Lower lobe of right lung (tissue), 2 donors: ENCODE measurements at regions not wholly inside any gene's neighbourhood (a gene's known extent, or its start where the extent isn't known, plus 50 kb on each side); places are given as distances from the start of the nearest gene placed in this dataset.

ENCODE experiments used
- ATAC-seq, 2 donors: fragments of 200-7000 bp; cut with Tn5 transposase; one replicate each; pipeline ENCODE4 v1.9.1; 2020 to 2022; ENCODE audit warnings: mild to moderate bottlenecking in 2 of 2, moderate library complexity in 2 of 2
- DNase-seq: peaks from one replicate; pipeline ENCODE4 v3.0.0-alpha.2; 2020
- H3K27ac ChIP-seq: fragments of 200-600 bp; one replicate; pipeline ENCODE4 v1.8.0; 2022
- H3K27me3 ChIP-seq: fragments of 200-600 bp; one replicate; pipeline ENCODE4 v1.8.0; 2022; ENCODE audit warnings: low read depth
- H3K36me3 ChIP-seq: fragments of 200-600 bp; one replicate; pipeline ENCODE4 v1.8.0; 2022; ENCODE audit warnings: mild to moderate bottlenecking
- H3K4me1 ChIP-seq: fragments of 200-600 bp; one replicate; pipeline ENCODE4 v1.8.0; 2022
- H3K4me3 ChIP-seq: fragments of 200-600 bp; one replicate; pipeline ENCODE4 v1.8.0; 2022; ENCODE audit warnings: mild to moderate bottlenecking
- H3K9me3 ChIP-seq: fragments of 200-600 bp; one replicate; pipeline ENCODE4 v1.8.0; 2022
- CTCF ChIP-seq: fragments of 200-600 bp; IDR thresholded peaks from one replicate; pipeline ENCODE4 v1.8.0; 2022; ENCODE audit warnings: antibody characterized with exemption, mild to moderate bottlenecking
- intact Hi-C: fragments of 100-400 bp; cut with DNase I; formaldehyde crosslinking; loops from one replicate; pipeline ENCODE4 v1.11.0; 2022
- donor health status: DM: no; HTN: yes; CAD: no; lungs with severe emphysema.

GRCh38 chr2:102939207-102939606, 177.4 kb downstream of the TMEM182 start:
- DNase-seq (no peak), ATAC-seq (no peak)
- H3K9me3 ChIP-seq, result peaks cover 2% of the 10 kb centered on the region
- no peaks in the 10 kb centered on the region for H3K36me3 ChIP-seq
- intact Hi-C loops, result no loop called here
- H3K27ac ChIP-seq, result no peak overlapping the region
- no peaks in the 10 kb centered on the region for H3K27me3 ChIP-seq
- TF ChIP-seq CTCF, result no peak
- H3K4me3 ChIP-seq, result no peak overlapping the region
- no peaks in the 10 kb centered on the region for H3K4me1 ChIP-seq

GRCh38 chr2:102940684-102941083, 178.9 kb downstream of the TMEM182 start:
- no peak for TF ChIP-seq CTCF
- H3K27me3 ChIP-seq, result no peaks in the 10 kb centered on the region
- intact Hi-C loops, result no loop called here
- H3K4me1 ChIP-seq, result no peaks in the 10 kb centered on the region
- no peaks in the 10 kb centered on the region for H3K36me3 ChIP-seq
- H3K4me3 ChIP-seq, result no peak overlapping the region
- DNase-seq (no peak), ATAC-seq (no peak)
- peaks cover 2% of the 10 kb centered on the region for H3K9me3 ChIP-seq
- no peak overlapping the region for H3K27ac ChIP-seq

GRCh38 chr2:102942107-102942506, 180.3 kb downstream of the TMEM182 start:
- intact Hi-C loops, result no loop called here
- Histone ChIP-seq H3K27me3 (no peaks in the 10 kb centered on the region), H3K4me3 (no peak overlapping the region), H3K4me1 (no peaks in the 10 kb centered on the region), H3K9me3 (peaks cover 2% of the 10 kb centered on the region), H3K36me3 (no peaks in the 10 kb centered on the region), H3K27ac (no peak overlapping the region)
- ATAC-seq (no peak), DNase-seq (no peak)
- TF ChIP-seq CTCF, result no peak

- TF ChIP-seq CTCF, result no peak
- H3K27me3 ChIP-seq, result no peaks in the 10 kb centered on the region
- H3K36me3 ChIP-seq, result no peaks in the 10 kb centered on the region
- peaks cover 2% of the 10 kb centered on the region for H3K9me3 ChIP-seq
- no peak overlapping the region for H3K27ac ChIP-seq
- DNase-seq (no peak), ATAC-seq (no peak)
- H3K4me3 ChIP-seq, result no peak overlapping the region
- H3K4me1 ChIP-seq, result no peaks in the 10 kb centered on the region
- intact Hi-C loops, result no loop called here
Measured at GRCh38 chr2:102943251-102943650, 181.4 kb downstream of the TMEM182 start.

GRCh38 chr2:102950371-102950946, 188.6 kb downstream of the TMEM182 start:
- TF ChIP-seq CTCF, result no peak
- Histone ChIP-seq H3K4me1 (no peaks in the 10 kb centered on the region), H3K4me3 (no peak overlapping the region), H3K9me3 (no peaks in the 10 kb centered on the region), H3K27me3 (no peaks in the 10 kb centered on the region), H3K27ac (no peak overlapping the region), H3K36me3 (no peaks in the 10 kb centered on the region)
- intact Hi-C loops, result no loop called here
- no peak for ATAC-seq
- DNase-seq, result no peak

- Histone ChIP-seq H3K4me1 (no peaks in the 10 kb centered on the region), H3K9me3 (no peaks in the 10 kb centered on the region), H3K36me3 (no peaks in the 10 kb centered on the region), H3K27ac (no peak overlapping the region), H3K27me3 (no peaks in the 10 kb centered on the region), H3K4me3 (no peak overlapping the region)
- intact Hi-C loops, result no loop called here
- no peak for TF ChIP-seq CTCF
- ATAC-seq, result no peak
- DNase-seq, result no peak
Measured at GRCh38 chr2:102951249-102951648, 189.4 kb downstream of the TMEM182 start.
